RWPE2 (cell line): ENCODE measurements at regions not wholly inside any gene's neighbourhood (a gene's known extent, or its start where the extent isn't known, plus 50 kb on each side); places are given as distances from the start of the nearest gene placed in this dataset.

Experiments
- ATAC-seq: fragments of 200-7000 bp; cut with Tn5 transposase; 3 replicates; pipeline ENCODE4 v1.9.1; 2021; ENCODE audit warnings: low read depth
- DNase-seq: peaks from one replicate; pipeline ENCODE4 v3.0.0-alpha.2; 2020; ENCODE audit warnings: low spot score
- H3K27ac ChIP-seq: fragments of 450-650 bp; 2 replicates; pipeline ENCODE4 v1.5.1; 2017; ENCODE audit warnings: mild to moderate bottlenecking; ENCODE audit not compliant: poor library complexity, severe bottlenecking
- H3K27me3 ChIP-seq: fragments of 250-450 bp; sonication (Bioruptor Pico); 2 replicates; pipeline ENCODE4 v1.5.1; 2021; ENCODE audit warnings: mild to moderate bottlenecking, moderate library complexity; ENCODE audit not compliant: insufficient read depth, poor library complexity, severe bottlenecking
- H3K36me3 ChIP-seq: fragments of 250-450 bp; sonication (Bioruptor Pico); 2 replicates; pipeline ENCODE4 v1.5.1; 2020; ENCODE audit warnings: low read depth, mild to moderate bottlenecking, moderate library complexity
- H3K4me1 ChIP-seq: fragments of 250-450 bp; sonication (Bioruptor Pico); 2 replicates; pipeline ENCODE4 v1.5.1; 2021; ENCODE audit warnings: mild to moderate bottlenecking, moderate library complexity; ENCODE audit not compliant: insufficient read depth, poor library complexity, severe bottlenecking
- H3K4me3 ChIP-seq: fragments of 250-450 bp; sonication (Bioruptor Pico); 2 replicates; pipeline ENCODE4 v1.5.1; 2021; ENCODE audit warnings: mild to moderate bottlenecking, moderate library complexity; ENCODE audit not compliant: severe bottlenecking
- H3K9me3 ChIP-seq: fragments of 250-450 bp; sonication (Bioruptor Pico); 2 replicates; pipeline ENCODE4 v1.5.1; 2021; ENCODE audit warnings: mild to moderate bottlenecking, moderate library complexity; ENCODE audit not compliant: severe bottlenecking
- CTCF ChIP-seq: fragments of 450-650 bp; IDR thresholded peaks from one replicate; pipeline ENCODE4 v1.5.1; 2017; ENCODE audit warnings: mild to moderate bottlenecking, moderate library complexity; ENCODE audit not compliant: poor library complexity, severe bottlenecking

GRCh38 chr11:104410336-104410735, 246.4 kb upstream of the PDGFD start:
- no peak overlapping the region for H3K4me3 ChIP-seq
- H3K36me3 ChIP-seq, result no peaks in the 10 kb centered on the region
- ATAC-seq (no peak), DNase-seq (no peak)
- H3K27me3 ChIP-seq, result no peaks in the 10 kb centered on the region
- TF ChIP-seq CTCF, result no peak
- H3K9me3 ChIP-seq, result no peaks in the 10 kb centered on the region
- H3K4me1 ChIP-seq, result peaks cover 4% of the 10 kb centered on the region
- no peak overlapping the region for H3K27ac ChIP-seq

- peaks cover 4% of the 10 kb centered on the region for H3K4me1 ChIP-seq
- no peaks in the 10 kb centered on the region for H3K27me3 ChIP-seq
- no peaks in the 10 kb centered on the region for H3K9me3 ChIP-seq
- no peak for DNase-seq
- no peak for ATAC-seq
- H3K4me3 ChIP-seq, result no peak overlapping the region
- no peak for TF ChIP-seq CTCF
- H3K36me3 ChIP-seq, result no peaks in the 10 kb centered on the region
- no peak overlapping the region for H3K27ac ChIP-seq
These were observed 244.7 kb upstream of the PDGFD start for GRCh38 chr11:104408630-104409029.

GRCh38 chr11:104405277-104405676, 241.3 kb upstream of the PDGFD start:
- Histone ChIP-seq H3K4me1 (peaks cover 4% of the 10 kb centered on the region), H3K9me3 (no peaks in the 10 kb centered on the region), H3K36me3 (no peaks in the 10 kb centered on the region), H3K4me3 (no peak overlapping the region), H3K27me3 (no peaks in the 10 kb centered on the region), H3K27ac (no peak overlapping the region)
- TF ChIP-seq CTCF, result no peak
- ATAC-seq (no peak), DNase-seq (no peak)

- DNase-seq, result no peak
These were observed 240.6 kb upstream of the PDGFD start for GRCh38 chr11:104404231-104405175.

More at GRCh38 chr11:104404231-104405175, 240.6 kb upstream of the PDGFD start:
- Histone ChIP-seq H3K4me1 (peaks cover 3% of the 10 kb centered on the region), H3K36me3 (no peaks in the 10 kb centered on the region), H3K9me3 (no peaks in the 10 kb centered on the region), H3K27ac (no peak overlapping the region), H3K27me3 (no peaks in the 10 kb centered on the region), H3K4me3 (no peak overlapping the region)
- TF ChIP-seq CTCF, result no peak
- ATAC-seq, result peak; percentile 21; the same call in 1 of the 3 replicates
